Loucy (cell line): ENCODE measurements at regions not wholly inside any gene's neighbourhood (a gene's known extent, or its start where the extent isn't known, plus 50 kb on each side); places are given as distances from the start of the nearest gene placed in this dataset.
A peak's percentile ranks its signal among the peaks of the same experiment; 100 is the strongest.

Source experiments
- H2AFZ ChIP-seq: fragments of 200-600 bp; sonication (generic); 2 replicates; pipeline ENCODE4 v1.6.0; 2016; ENCODE audit warnings: antibody characterized with exemption, mild to moderate bottlenecking, low read length, moderate library complexity
- H3F3A ChIP-seq: fragments of 200-600 bp; 2 replicates; pipeline ENCODE4 v1.6.0; 2016; ENCODE audit warnings: antibody characterized with exemption, low read depth, mild to moderate bottlenecking
- H3K27me3 ChIP-seq: fragments of 200-600 bp; sonication (generic); 2 replicates; pipeline ENCODE4 v1.6.1; 2014; ENCODE audit warnings: low read length, mild to moderate bottlenecking; ENCODE audit not compliant: insufficient read depth, poor library complexity, severe bottlenecking
- H3K36me3 ChIP-seq: fragments of 200-600 bp; sonication (generic); 2 replicates; pipeline ENCODE4 v1.6.1; 2016; ENCODE audit warnings: low read length; ENCODE audit not compliant: insufficient read depth
- H3K4me1 ChIP-seq: fragments of 200-600 bp; sonication (generic); 2 replicates; pipeline ENCODE4 v1.5.1; 2014; ENCODE audit warnings: low read length, mild to moderate bottlenecking; ENCODE audit not compliant: insufficient read depth, poor library complexity, severe bottlenecking
- H3K4me2 ChIP-seq: fragments of 200-600 bp; sonication (generic); 2 replicates; pipeline ENCODE4 v1.6.0; 2014; ENCODE audit warnings: antibody characterized with exemption, low read length, low read depth, mild to moderate bottlenecking; ENCODE audit not compliant: poor library complexity, severe bottlenecking
- H3K4me3 ChIP-seq: fragments of 200-600 bp; sonication (generic); 2 replicates; pipeline ENCODE4 v1.5.1; 2014; ENCODE audit warnings: low read length, mild to moderate bottlenecking, mixed read lengths; ENCODE audit not compliant: poor library complexity, severe bottlenecking
- H3K79me2 ChIP-seq: fragments of 200-600 bp; sonication (generic); 2 replicates; pipeline ENCODE4 v1.6.1; 2014; ENCODE audit warnings: low read length; ENCODE audit not compliant: insufficient read depth
- H3K9ac ChIP-seq: fragments of 200-600 bp; sonication (generic); 2 replicates; pipeline ENCODE4 v1.6.0; 2014; ENCODE audit warnings: mild to moderate bottlenecking, low read depth, low read length, moderate library complexity; ENCODE audit not compliant: poor library complexity, severe bottlenecking
- H3K9me2 ChIP-seq: fragments of 200-600 bp; sonication (generic); replicated peaks from 2 replicates; pipeline ENCODE4 v1.6.1; 2016; ENCODE audit warnings: low read depth, low read length, mixed read lengths
- H3K9me3 ChIP-seq: fragments of 200-600 bp; sonication (generic); 2 replicates; pipeline ENCODE4 v1.6.1; 2014; ENCODE audit warnings: mild to moderate bottlenecking, antibody characterized with exemption, low read length, low read depth; ENCODE audit not compliant: insufficient read depth
- H4K20me1 ChIP-seq: fragments of 200-600 bp; sonication (generic); 2 replicates; pipeline ENCODE4 v1.6.0; 2014; ENCODE audit warnings: antibody characterized with exemption, low read length, mild to moderate bottlenecking; ENCODE audit not compliant: insufficient read depth, poor library complexity, severe bottlenecking
- EZH2phosphoT487 ChIP-seq: fragments of 200-600 bp; IDR thresholded peaks from 2 replicates; pipeline ENCODE4 v1.6.1; 2018; ENCODE audit warnings: antibody characterized with exemption, mild to moderate bottlenecking, moderate library complexity, borderline replicate concordance
- TF ChIP-seq, protein P1 (sequence below): fragments of 200-600 bp; sonication (generic); conservative IDR thresholded peaks from 2 replicates; pipeline ENCODE4 v1.5.1; 2014; ENCODE audit warnings: mild to moderate bottlenecking, antibody characterized with exemption, low read length

DNA sequence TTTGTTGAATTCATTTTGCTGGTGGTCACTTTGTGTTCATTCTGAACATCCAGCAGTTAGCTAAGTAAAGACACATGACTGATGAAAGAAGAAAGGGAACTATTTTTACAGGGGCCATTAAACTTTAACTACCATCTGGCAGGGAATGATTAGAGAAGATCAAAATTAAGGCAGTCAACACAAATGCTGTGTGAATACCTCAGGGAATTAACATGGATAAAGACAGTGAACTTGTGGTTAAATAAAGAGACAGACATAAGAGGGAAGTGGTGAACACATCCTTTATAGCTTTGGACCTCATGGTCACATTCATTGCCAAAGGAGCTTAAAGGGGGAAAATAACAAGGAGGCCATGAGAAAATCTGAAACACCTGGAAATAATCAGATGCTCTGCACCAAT, 52.6 kb upstream of the ATP5MC3 start:
- H3K4me1 ChIP-seq: peaks cover 36% of the 10 kb centered on the region
- no peaks in the 10 kb centered on the region for H3K9me2 ChIP-seq
- peaks cover 6% of the 10 kb centered on the region; the same call in 1 of the 2 replicates for H3K9me3 ChIP-seq
- no peaks in the 10 kb centered on the region for H3K27me3 ChIP-seq
- peak; percentile 74 for TF ChIP-seq EZH2phosphoT487
- TF ChIP-seq, protein P1, sequence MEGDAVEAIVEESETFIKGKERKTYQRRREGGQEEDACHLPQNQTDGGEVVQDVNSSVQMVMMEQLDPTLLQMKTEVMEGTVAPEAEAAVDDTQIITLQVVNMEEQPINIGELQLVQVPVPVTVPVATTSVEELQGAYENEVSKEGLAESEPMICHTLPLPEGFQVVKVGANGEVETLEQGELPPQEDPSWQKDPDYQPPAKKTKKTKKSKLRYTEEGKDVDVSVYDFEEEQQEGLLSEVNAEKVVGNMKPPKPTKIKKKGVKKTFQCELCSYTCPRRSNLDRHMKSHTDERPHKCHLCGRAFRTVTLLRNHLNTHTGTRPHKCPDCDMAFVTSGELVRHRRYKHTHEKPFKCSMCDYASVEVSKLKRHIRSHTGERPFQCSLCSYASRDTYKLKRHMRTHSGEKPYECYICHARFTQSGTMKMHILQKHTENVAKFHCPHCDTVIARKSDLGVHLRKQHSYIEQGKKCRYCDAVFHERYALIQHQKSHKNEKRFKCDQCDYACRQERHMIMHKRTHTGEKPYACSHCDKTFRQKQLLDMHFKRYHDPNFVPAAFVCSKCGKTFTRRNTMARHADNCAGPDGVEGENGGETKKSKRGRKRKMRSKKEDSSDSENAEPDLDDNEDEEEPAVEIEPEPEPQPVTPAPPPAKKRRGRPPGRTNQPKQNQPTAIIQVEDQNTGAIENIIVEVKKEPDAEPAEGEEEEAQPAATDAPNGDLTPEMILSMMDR: no peak
- no peaks in the 10 kb centered on the region for H3K36me3 ChIP-seq
- H3F3A ChIP-seq: peaks cover 15% of the 10 kb centered on the region
- H3K9ac ChIP-seq: peak overlapping the region; percentile 51
- no peaks in the 10 kb centered on the region for H3K79me2 ChIP-seq
- no peak overlapping the region for H2AFZ ChIP-seq
- H3K4me3 ChIP-seq: peak overlapping the region; percentile 51
- H4K20me1 ChIP-seq: no peaks in the 10 kb centered on the region
- peak overlapping the region; percentile 77 for H3K4me2 ChIP-seq

DNA sequence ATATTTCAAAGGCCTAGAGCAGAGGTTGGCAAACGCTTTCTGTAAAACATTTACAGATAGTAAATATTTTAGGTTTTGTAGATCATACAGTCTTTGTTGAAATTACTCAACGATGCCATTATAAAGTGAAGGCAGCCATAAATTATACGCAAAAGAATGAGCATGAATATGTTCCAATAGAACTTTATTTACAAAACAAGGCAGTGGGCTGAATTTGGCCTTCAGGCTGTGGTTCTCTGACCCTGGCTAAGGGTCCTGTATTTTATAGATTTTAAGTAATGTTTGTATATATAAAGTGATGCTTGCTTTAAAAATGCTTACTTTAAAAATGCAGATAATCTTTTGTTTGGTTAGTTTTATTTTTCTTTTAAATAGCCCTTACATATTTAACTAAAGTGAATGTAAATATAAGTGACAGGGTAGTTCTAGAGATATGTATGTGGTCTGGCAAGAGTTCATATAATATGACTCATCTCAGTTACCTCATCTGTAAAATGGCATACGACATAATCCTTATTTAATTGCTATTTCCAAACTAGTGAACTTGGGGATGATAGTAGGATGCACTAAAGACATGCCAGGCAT, 51.7 kb upstream of the ATP5MC3 start:
- Histone ChIP-seq H3K79me2 (no peaks in the 10 kb centered on the region), H3K27me3 (no peaks in the 10 kb centered on the region), H2AFZ (no peak overlapping the region), H3K4me2 (peak overlapping the region; percentile 77), H3K9me3 (peaks cover 3% of the 10 kb centered on the region; the same call in 1 of the 2 replicates), H3F3A (peaks cover 15% of the 10 kb centered on the region), H3K9ac (peak overlapping the region; percentile 51), H4K20me1 (no peaks in the 10 kb centered on the region), H3K36me3 (no peaks in the 10 kb centered on the region), H3K9me2 (no peaks in the 10 kb centered on the region), H3K4me3 (peak overlapping the region; percentile 43), H3K4me1 (peaks cover 38% of the 10 kb centered on the region)
- no peak for TF ChIP-seq EZH2phosphoT487
- TF ChIP-seq, protein P1: no peak
